Lower leg skin (tissue), 3 donors: ENCODE measurements at regions not wholly inside any gene's neighbourhood (a gene's known extent, or its start where the extent isn't known, plus 50 kb on each side); places are given as distances from the start of the nearest gene placed in this dataset.
"Not testable (repeated sequence)": the region's sequence is repeated elsewhere in the genome, so short reads cannot be mapped to it uniquely, and the experiment has no call there.

Experiments used
- POLR2A ChIP-seq, 2 donors: fragments of 450-650 bp; IDR thresholded peaks; one replicate each; pipeline ENCODE4 v1.6.1; 2016 to 2017; ENCODE audit warnings: antibody characterized with exemption in 2 of 2, mild to moderate bottlenecking in 1 of 2, moderate library complexity in 1 of 2
- TF ChIP-seq, protein P1 (sequence below), 3 donors: fragments of 450-650 bp; IDR thresholded peaks; one replicate each; pipeline ENCODE4 v1.5.1; 2016; ENCODE audit warnings: antibody characterized with exemption in 3 of 3, mild to moderate bottlenecking in 3 of 3, moderate library complexity in 2 of 3

GRCh38 chr2:111530239-111530965, 353.6 kb downstream of the ANAPC1 start:
- not testable (repeated sequence) for TF ChIP-seq POLR2A (IDR thresholded peaks at IDR 0.05)
- TF ChIP-seq, protein P1, sequence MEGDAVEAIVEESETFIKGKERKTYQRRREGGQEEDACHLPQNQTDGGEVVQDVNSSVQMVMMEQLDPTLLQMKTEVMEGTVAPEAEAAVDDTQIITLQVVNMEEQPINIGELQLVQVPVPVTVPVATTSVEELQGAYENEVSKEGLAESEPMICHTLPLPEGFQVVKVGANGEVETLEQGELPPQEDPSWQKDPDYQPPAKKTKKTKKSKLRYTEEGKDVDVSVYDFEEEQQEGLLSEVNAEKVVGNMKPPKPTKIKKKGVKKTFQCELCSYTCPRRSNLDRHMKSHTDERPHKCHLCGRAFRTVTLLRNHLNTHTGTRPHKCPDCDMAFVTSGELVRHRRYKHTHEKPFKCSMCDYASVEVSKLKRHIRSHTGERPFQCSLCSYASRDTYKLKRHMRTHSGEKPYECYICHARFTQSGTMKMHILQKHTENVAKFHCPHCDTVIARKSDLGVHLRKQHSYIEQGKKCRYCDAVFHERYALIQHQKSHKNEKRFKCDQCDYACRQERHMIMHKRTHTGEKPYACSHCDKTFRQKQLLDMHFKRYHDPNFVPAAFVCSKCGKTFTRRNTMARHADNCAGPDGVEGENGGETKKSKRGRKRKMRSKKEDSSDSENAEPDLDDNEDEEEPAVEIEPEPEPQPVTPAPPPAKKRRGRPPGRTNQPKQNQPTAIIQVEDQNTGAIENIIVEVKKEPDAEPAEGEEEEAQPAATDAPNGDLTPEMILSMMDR (IDR thresholded peaks at IDR 0.05), result not testable (repeated sequence)
